Adrenal gland (tissue), 5 donors: ENCODE measurements at regions not wholly inside any gene's neighbourhood (a gene's known extent, or its start where the extent isn't known, plus 50 kb on each side); places are given as distances from the start of the nearest gene placed in this dataset.

ENCODE experiments used
- CTCF ChIP-seq, 6 experiments: fragments of 450-650 bp in 4 of 6; fragments of 200-600 bp in 2 of 6; sonication (generic) in 1 of 6; IDR thresholded peaks; 1 replicate in 5 of 6; 2 replicates in 1 of 6; pipeline versions ENCODE4 v1.5.1 to v1.8.0; 2016 to 2021; ENCODE audit warnings: antibody characterized with exemption in 6 of 6, mild to moderate bottlenecking in 2 of 6, moderate library complexity in 1 of 6
- POLR2A ChIP-seq, 2 donors: fragments of 450-650 bp; IDR thresholded peaks; one replicate each; pipeline ENCODE4 v1.6.1; 2017; ENCODE audit warnings: antibody characterized with exemption in 2 of 2, mild to moderate bottlenecking in 2 of 2, moderate library complexity in 1 of 2
- donor health status: DM: no; HTN: no; CAD: no.

- TF ChIP-seq CTCF (IDR thresholded peaks at IDR 0.05), result no peak
- TF ChIP-seq POLR2A (IDR thresholded peaks at IDR 0.05), result no peak
Observed at GRCh38 chr7:10604128-10604527, 369.5 kb upstream of the PHF14 start.
